Ovary (tissue), 7 donors: ENCODE measurements at regions not wholly inside any gene's neighbourhood (a gene's known extent, or its start where the extent isn't known, plus 50 kb on each side); places are given as distances from the start of the nearest gene placed in this dataset.

Experiments used
- DNase-seq, 5 donors: peaks; one replicate each; pipeline ENCODE4 v3.0.0-alpha.2; 2019 to 2020
- H3K27ac ChIP-seq, 2 donors: fragments of 200-600 bp; one replicate each; pipeline versions ENCODE4 v1.5.1 to v1.8.0; 2019 to 2022
- H3K27me3 ChIP-seq: fragments of 200-600 bp; one replicate; pipeline ENCODE4 v1.8.0; 2022
- H3K36me3 ChIP-seq: fragments of 200-600 bp; sonication (generic); one replicate; pipeline ENCODE4 v1.5.1; 2019
- H3K4me1 ChIP-seq: one replicate; pipeline ENCODE4 v1.8.1; 2013; ENCODE audit warnings: mild to moderate bottlenecking, moderate library complexity; ENCODE audit not compliant: insufficient read depth
- H3K4me3 ChIP-seq: fragments of 200-600 bp; sonication (generic); one replicate; pipeline ENCODE4 v1.5.1; 2017
- H3K9me3 ChIP-seq, 2 donors: fragments of 200-600 bp in 1 of 2; sonication (generic) in 1 of 2; one replicate each; pipeline versions ENCODE4 v1.5.1 to v1.8.1; 2013 to 2019; ENCODE audit warnings: mild to moderate bottlenecking in 1 of 2, moderate library complexity in 1 of 2
- EP300 ChIP-seq: sonication (generic); formaldehyde crosslinking; IDR thresholded peaks from one replicate; pipeline ENCODE4 v1.6.1; 2017; ENCODE audit warnings: antibody characterized with exemption
- POLR2A ChIP-seq: fragments of 450-650 bp; IDR thresholded peaks from one replicate; pipeline ENCODE4 v1.6.1; 2017; ENCODE audit warnings: antibody characterized with exemption, mild to moderate bottlenecking, moderate library complexity
- WGBS, 3 donors: extraction: QIAGEN DNeasy Blood & Tissue Kit in 1 of 3; methylation state at CpG; one replicate each; pipeline versions ENCODE4 v1.1.5 to v1.1.7; 2013 to 2017; 5-methylcytosine and 5-hydroxymethylcytosine counted together
- intact Hi-C, 4 donors: fragments of 100-400 bp; cut with DNase I; formaldehyde crosslinking; loops; one replicate each; pipeline versions ENCODE4 v1.11.0 to v1.15.1; 2022 to 2023
- TF ChIP-seq, protein P1 (sequence below), 3 donors: fragments of 450-650 bp in 2 of 3; fragments of 200-600 bp in 1 of 3; IDR thresholded peaks; one replicate each; pipeline versions ENCODE4 v1.5.1 to v1.8.0; 2016 to 2022; ENCODE audit warnings: antibody characterized with exemption in 3 of 3, mild to moderate bottlenecking in 1 of 3
- donor health status: DM: no; HTN: no; CAD: no; lungs with moderate emphysema.
- donor health status: DM: no; HTN: no; CAD: no.
- donor health status: Bipolar disorder and iron deficiency.
- donor health status: DM: no; HTN: no; CAD: no.
- donor health status: DM: yes; HTN: yes; CAD: no.

DNA sequence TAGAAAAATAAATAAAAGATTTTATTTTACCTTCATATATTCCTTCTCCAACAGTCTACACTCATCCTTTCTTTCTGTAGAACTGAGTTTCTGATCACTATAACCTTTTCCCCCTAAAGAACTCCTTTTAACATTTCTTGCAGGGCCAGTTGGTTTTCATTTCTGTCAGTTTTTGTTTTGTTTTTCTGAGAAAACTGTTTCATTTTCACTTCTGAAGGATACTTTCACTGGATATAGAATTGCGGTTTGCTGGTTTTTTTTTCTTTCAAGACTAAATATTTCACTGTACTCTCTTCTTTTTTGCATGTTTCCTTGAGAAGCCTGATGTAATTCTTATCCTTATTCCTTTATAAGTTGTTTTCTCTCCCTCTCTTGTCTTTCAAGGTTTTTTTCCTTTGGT is 90.4 kb upstream of the EOLA2 start:
- no peaks in the 10 kb centered on the region for H3K4me1 ChIP-seq

DNA sequence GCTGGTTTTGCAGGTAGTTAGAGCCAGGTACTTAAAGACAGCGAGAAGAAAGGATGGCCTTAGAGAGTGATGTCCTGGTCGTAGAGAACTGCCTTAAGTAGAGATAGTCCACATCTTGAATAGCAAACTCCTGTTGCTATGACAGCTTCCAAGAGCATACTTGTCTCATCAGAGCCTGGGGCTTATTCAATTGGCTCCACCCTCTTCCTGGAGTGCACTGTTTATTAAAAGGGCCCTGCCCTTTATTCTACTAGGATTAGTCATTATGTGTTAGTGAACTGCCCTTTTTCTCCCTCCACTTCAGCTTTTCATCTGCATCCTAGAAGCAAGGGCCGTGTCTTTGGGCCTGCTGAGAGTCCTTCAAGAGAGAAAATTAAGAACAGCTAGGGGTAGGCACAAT is 94.5 kb upstream of the EOLA2 start:
- TF ChIP-seq, protein P1, sequence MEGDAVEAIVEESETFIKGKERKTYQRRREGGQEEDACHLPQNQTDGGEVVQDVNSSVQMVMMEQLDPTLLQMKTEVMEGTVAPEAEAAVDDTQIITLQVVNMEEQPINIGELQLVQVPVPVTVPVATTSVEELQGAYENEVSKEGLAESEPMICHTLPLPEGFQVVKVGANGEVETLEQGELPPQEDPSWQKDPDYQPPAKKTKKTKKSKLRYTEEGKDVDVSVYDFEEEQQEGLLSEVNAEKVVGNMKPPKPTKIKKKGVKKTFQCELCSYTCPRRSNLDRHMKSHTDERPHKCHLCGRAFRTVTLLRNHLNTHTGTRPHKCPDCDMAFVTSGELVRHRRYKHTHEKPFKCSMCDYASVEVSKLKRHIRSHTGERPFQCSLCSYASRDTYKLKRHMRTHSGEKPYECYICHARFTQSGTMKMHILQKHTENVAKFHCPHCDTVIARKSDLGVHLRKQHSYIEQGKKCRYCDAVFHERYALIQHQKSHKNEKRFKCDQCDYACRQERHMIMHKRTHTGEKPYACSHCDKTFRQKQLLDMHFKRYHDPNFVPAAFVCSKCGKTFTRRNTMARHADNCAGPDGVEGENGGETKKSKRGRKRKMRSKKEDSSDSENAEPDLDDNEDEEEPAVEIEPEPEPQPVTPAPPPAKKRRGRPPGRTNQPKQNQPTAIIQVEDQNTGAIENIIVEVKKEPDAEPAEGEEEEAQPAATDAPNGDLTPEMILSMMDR (IDR thresholded peaks at IDR 0.05): no peak
- no peak overlapping the region for H3K4me3 ChIP-seq
- intact Hi-C loops: no loop called here

More for the DNA sequence above, 90.4 kb upstream of the EOLA2 start:
- no peak for TF ChIP-seq EP300
- TF ChIP-seq, protein P1 (IDR thresholded peaks at IDR 0.05): no peak
- TF ChIP-seq POLR2A: no peak
- no peak overlapping the region for H3K27ac ChIP-seq
- no peak overlapping the region for H3K4me3 ChIP-seq
- H3K27me3 ChIP-seq: no peaks in the 10 kb centered on the region
- no peak for DNase-seq
- no peaks in the 10 kb centered on the region for H3K9me3 ChIP-seq
- intact Hi-C loops: no loop called here
- WGBS, 3 donors: 54 to 64% (median 56%) methylated on average over 1 of the region's 1 CpG
- H3K36me3 ChIP-seq: no peaks in the 10 kb centered on the region

DNA sequence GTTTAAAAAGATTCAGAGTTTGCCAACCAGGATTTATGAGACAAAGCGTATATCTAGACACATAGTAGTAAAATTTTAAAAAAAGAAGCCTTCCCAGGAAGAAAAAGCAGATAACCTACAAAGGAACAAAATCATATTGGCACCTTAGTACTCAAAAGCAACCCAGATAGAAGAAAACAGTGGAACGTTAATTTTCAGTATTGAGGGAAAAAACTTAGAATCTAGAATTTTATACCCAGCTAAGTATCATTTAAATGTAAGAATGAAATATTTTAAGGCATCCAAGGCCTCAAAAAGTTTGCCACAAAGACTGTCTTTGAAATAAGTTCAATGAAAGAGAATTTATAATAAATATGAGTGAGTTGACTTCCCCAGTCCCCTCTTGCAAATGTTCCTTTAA is 96.5 kb upstream of the EOLA2 start:
- H3K36me3 ChIP-seq: no peaks in the 10 kb centered on the region
- no peak overlapping the region for H3K27ac ChIP-seq
- 55 to 68% (median 67%) methylated on average over 2 of the region's 2 CpGs for WGBS, 3 donors
- intact Hi-C loops: no loop called here
- H3K4me3 ChIP-seq: no peak overlapping the region
- no peaks in the 10 kb centered on the region for H3K9me3 ChIP-seq
- H3K4me1 ChIP-seq: no peaks in the 10 kb centered on the region
- no peak for DNase-seq
- TF ChIP-seq, protein P1 (IDR thresholded peaks at IDR 0.05): no peak
- TF ChIP-seq POLR2A: no peak
- TF ChIP-seq EP300: no peak
- H3K27me3 ChIP-seq: no peaks in the 10 kb centered on the region

More for the DNA sequence above, 94.5 kb upstream of the EOLA2 start:
- DNase-seq: no peak
- H3K27me3 ChIP-seq: no peaks in the 10 kb centered on the region
- no peaks in the 10 kb centered on the region for H3K36me3 ChIP-seq
- 37 to 42% (median 39%) methylated on average over 3 of the region's 3 CpGs for WGBS, 3 donors
- H3K9me3 ChIP-seq: no peaks in the 10 kb centered on the region
- no peak overlapping the region for H3K27ac ChIP-seq
- no peaks in the 10 kb centered on the region for H3K4me1 ChIP-seq

DNA sequence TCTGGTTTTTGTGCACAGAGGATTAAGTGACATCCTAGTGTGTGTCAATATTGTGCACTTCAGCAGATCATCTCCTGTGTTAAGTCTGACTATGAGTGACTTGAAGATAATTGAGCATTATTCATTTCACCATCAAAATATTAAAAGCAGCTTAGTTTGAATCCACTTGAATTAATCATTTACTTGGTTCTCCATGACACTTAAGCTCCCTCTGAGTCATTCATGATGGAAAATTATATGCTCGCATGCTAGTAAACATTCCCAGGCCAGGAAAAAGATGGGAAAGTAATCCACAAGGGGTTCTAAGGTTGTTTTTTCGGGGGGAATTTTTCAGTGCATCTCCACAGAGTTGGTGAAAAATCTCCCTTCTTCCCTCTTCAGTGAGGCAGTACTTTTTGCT is 97.2 kb upstream of the EOLA2 start:
- WGBS, 3 donors: 60 to 65% (median 64%) methylated on average over 2 of the region's 2 CpGs
- intact Hi-C loops: no loop called here
- no peak overlapping the region for H3K4me3 ChIP-seq
- no peaks in the 10 kb centered on the region for H3K36me3 ChIP-seq
- no peak overlapping the region for H3K27ac ChIP-seq
- H3K4me1 ChIP-seq: no peaks in the 10 kb centered on the region
- TF ChIP-seq, protein P1 (IDR thresholded peaks at IDR 0.05): no peak
- TF ChIP-seq POLR2A (no peak), EP300 (no peak)
- DNase-seq: no peak
- no peaks in the 10 kb centered on the region for H3K27me3 ChIP-seq
- H3K9me3 ChIP-seq: no peaks in the 10 kb centered on the region

DNA sequence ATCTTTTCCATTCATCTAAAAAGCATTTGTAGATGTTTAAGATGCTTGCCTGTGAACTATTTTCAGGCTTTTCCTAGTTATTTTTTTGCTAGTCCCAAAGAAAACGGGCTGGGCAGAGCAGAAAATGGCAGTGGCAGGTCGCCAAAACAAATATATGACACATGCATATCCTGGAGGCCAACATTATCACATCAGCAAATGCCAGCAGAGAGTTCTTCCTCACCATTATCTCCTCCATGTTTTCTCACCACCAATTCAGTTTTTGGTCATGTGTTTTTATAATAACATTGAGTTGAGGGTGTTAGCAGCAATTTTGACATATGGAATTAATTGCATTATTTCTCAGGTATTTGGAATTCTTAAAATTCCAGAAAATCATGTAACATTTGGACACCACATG is 97.9 kb upstream of the EOLA2 start:
- Histone ChIP-seq H3K36me3 (no peaks in the 10 kb centered on the region), H3K4me1 (no peaks in the 10 kb centered on the region), H3K27me3 (no peaks in the 10 kb centered on the region), H3K27ac (no peak overlapping the region), H3K4me3 (no peak overlapping the region), H3K9me3 (no peaks in the 10 kb centered on the region)
- intact Hi-C loops: no loop called here
- WGBS, 3 donors: 15 to 29% (median 18%) methylated on average over 2 of the region's 2 CpGs
- TF ChIP-seq POLR2A (no peak), EP300 (no peak)
- TF ChIP-seq, protein P1 (IDR thresholded peaks at IDR 0.05): no peak
- DNase-seq: no peak
